DOHH2 (cell line): ENCODE measurements at regions not wholly inside any gene's neighbourhood (a gene's known extent, or its start where the extent isn't known, plus 50 kb on each side); places are given as distances from the start of the nearest gene placed in this dataset.

Source experiments
- CTCF ChIP-seq: fragments of 200-600 bp; sonication (generic); IDR thresholded peaks from one replicate; pipeline ENCODE4 v1.5.1; 2014; ENCODE audit warnings: antibody characterized with exemption, mild to moderate bottlenecking, low read depth, low read length; ENCODE audit not compliant: poor library complexity, severe bottlenecking
- EZH2phosphoT487 ChIP-seq: fragments of 200-600 bp; sonication (generic); IDR thresholded peaks from 2 replicates; pipeline ENCODE4 v1.6.1; 2017; ENCODE audit warnings: borderline replicate concordance, mild to moderate bottlenecking, antibody characterized with exemption, low read length, moderate library complexity, mixed read lengths

- TF ChIP-seq CTCF (no peak), EZH2phosphoT487 (no peak)
Observed at GRCh38 chr11:129636926-129637325, 178.7 kb upstream of the TMEM45B start.
